Duodenal mucosa (tissue), 2 donors: ENCODE measurements at regions not wholly inside any gene's neighbourhood (a gene's known extent, or its start where the extent isn't known, plus 50 kb on each side); places are given as distances from the start of the nearest gene placed in this dataset.

Source experiments
- H3K27ac ChIP-seq: one replicate; pipeline ENCODE4 v1.7.0; 2013; ENCODE audit warnings: low read depth, low read length
- H3K27me3 ChIP-seq, 2 donors: one replicate each; pipeline ENCODE4 v1.7.0; 2013; ENCODE audit warnings: low read length in 2 of 2, control low read depth in 1 of 2; ENCODE audit not compliant: insufficient read depth in 2 of 2, control insufficient read depth in 1 of 2
- H3K36me3 ChIP-seq, 2 donors: one replicate each; pipeline ENCODE4 v1.7.0; 2013; ENCODE audit warnings: low read length in 2 of 2, control low read depth in 1 of 2; ENCODE audit not compliant: insufficient read depth in 2 of 2, control insufficient read depth in 1 of 2
- H3K4me1 ChIP-seq, 2 donors: one replicate each; pipeline ENCODE4 v1.7.0; 2013; ENCODE audit warnings: low read length in 2 of 2, control low read depth in 1 of 2; ENCODE audit not compliant: insufficient read depth in 2 of 2, control insufficient read depth in 1 of 2
- H3K4me3 ChIP-seq, 2 donors: one replicate each; pipeline ENCODE4 v1.7.0; 2013; ENCODE audit warnings: low read length in 2 of 2, low read depth in 1 of 2
- H3K9ac ChIP-seq, 2 donors: one replicate each; pipeline ENCODE4 v1.7.0; 2013; ENCODE audit warnings: low read length in 2 of 2, low read depth in 1 of 2
- H3K9me3 ChIP-seq, 2 donors: one replicate each; pipeline ENCODE4 v1.7.0; 2013; ENCODE audit warnings: low read length in 2 of 2, control low read depth in 1 of 2; ENCODE audit not compliant: control insufficient read depth in 1 of 2

GRCh38 chr12:89081719-89082369 is 270.5 kb downstream of the DUSP6 start:
- H3K27ac ChIP-seq = no peak overlapping the region
- no peak overlapping the region for H3K9ac ChIP-seq
- H3K36me3 ChIP-seq = no peaks in the 10 kb centered on the region
- no peak overlapping the region for H3K4me3 ChIP-seq
- no peaks in the 10 kb centered on the region for H3K27me3 ChIP-seq
- H3K4me1 ChIP-seq = no peaks in the 10 kb centered on the region
- no peaks in the 10 kb centered on the region for H3K9me3 ChIP-seq

- Histone ChIP-seq H3K9ac (no peak overlapping the region), H3K36me3 (no peaks in the 10 kb centered on the region), H3K9me3 (no peaks in the 10 kb centered on the region), H3K4me3 (no peak overlapping the region), H3K27me3 (no peaks in the 10 kb centered on the region), H3K27ac (no peak overlapping the region), H3K4me1 (no peaks in the 10 kb centered on the region)
Measured at GRCh38 chr12:89080793-89081465, 271.4 kb downstream of the DUSP6 start.

- H3K4me1 ChIP-seq = no peaks in the 10 kb centered on the region
- no peaks in the 10 kb centered on the region for H3K9me3 ChIP-seq
- H3K9ac ChIP-seq = no peak overlapping the region
- no peaks in the 10 kb centered on the region for H3K36me3 ChIP-seq
- no peak overlapping the region for H3K27ac ChIP-seq
- no peak overlapping the region for H3K4me3 ChIP-seq
- no peaks in the 10 kb centered on the region for H3K27me3 ChIP-seq
Measured at GRCh38 chr12:89075880-89076540, 276.3 kb downstream of the DUSP6 start.

- H3K9me3 ChIP-seq = no peaks in the 10 kb centered on the region
- H3K4me1 ChIP-seq = no peaks in the 10 kb centered on the region
- H3K4me3 ChIP-seq = no peak overlapping the region
- no peak overlapping the region for H3K27ac ChIP-seq
- H3K9ac ChIP-seq = no peak overlapping the region
- H3K27me3 ChIP-seq = no peaks in the 10 kb centered on the region
- H3K36me3 ChIP-seq = no peaks in the 10 kb centered on the region
Measured at GRCh38 chr12:89073659-89074058, 278.6 kb downstream of the DUSP6 start.

GRCh38 chr12:89073027-89073398 is 279.3 kb downstream of the DUSP6 start:
- no peak overlapping the region for H3K27ac ChIP-seq
- H3K4me3 ChIP-seq = no peak overlapping the region
- H3K9me3 ChIP-seq = no peaks in the 10 kb centered on the region
- no peaks in the 10 kb centered on the region for H3K27me3 ChIP-seq
- H3K4me1 ChIP-seq = no peaks in the 10 kb centered on the region
- no peak overlapping the region for H3K9ac ChIP-seq
- no peaks in the 10 kb centered on the region for H3K36me3 ChIP-seq

- H3K9ac ChIP-seq = no peak overlapping the region
- H3K27me3 ChIP-seq = no peaks in the 10 kb centered on the region
- no peak overlapping the region for H3K27ac ChIP-seq
- H3K4me1 ChIP-seq = no peaks in the 10 kb centered on the region
- H3K36me3 ChIP-seq = no peaks in the 10 kb centered on the region
- H3K9me3 ChIP-seq = no peaks in the 10 kb centered on the region
- no peak overlapping the region for H3K4me3 ChIP-seq
Measured at GRCh38 chr12:89072294-89073026, 279.8 kb downstream of the DUSP6 start.

- Histone ChIP-seq H3K27ac (no peak overlapping the region), H3K27me3 (no peaks in the 10 kb centered on the region), H3K9me3 (no peaks in the 10 kb centered on the region), H3K9ac (no peak overlapping the region), H3K4me1 (no peaks in the 10 kb centered on the region), H3K4me3 (no peak overlapping the region), H3K36me3 (no peaks in the 10 kb centered on the region)
Measured at GRCh38 chr12:89070603-89071002, 281.7 kb downstream of the DUSP6 start.

- H3K9ac ChIP-seq = no peak overlapping the region
- no peaks in the 10 kb centered on the region for H3K9me3 ChIP-seq
- H3K4me3 ChIP-seq = no peak overlapping the region
- H3K4me1 ChIP-seq = no peaks in the 10 kb centered on the region
- H3K27ac ChIP-seq = no peak overlapping the region
- no peaks in the 10 kb centered on the region for H3K36me3 ChIP-seq
- no peaks in the 10 kb centered on the region for H3K27me3 ChIP-seq
Measured at GRCh38 chr12:89069431-89069830, 282.9 kb downstream of the DUSP6 start.

GRCh38 chr12:89067421-89068187 is 284.7 kb downstream of the DUSP6 start:
- Histone ChIP-seq H3K9ac (no peak overlapping the region), H3K36me3 (no peaks in the 10 kb centered on the region), H3K27me3 (no peaks in the 10 kb centered on the region), H3K9me3 (no peaks in the 10 kb centered on the region), H3K27ac (no peak overlapping the region), H3K4me3 (no peak overlapping the region), H3K4me1 (no peaks in the 10 kb centered on the region)
